LNCAP (cell line): ENCODE measurements at regions not wholly inside any gene's neighbourhood (a gene's known extent, or its start where the extent isn't known, plus 50 kb on each side); places are given as distances from the start of the nearest gene placed in this dataset.

Source experiments
- CTCF ChIP-seq: fragments of 450-650 bp; IDR thresholded peaks from 2 replicates; pipeline ENCODE4 v1.5.1; 2017; ENCODE audit warnings: mild to moderate bottlenecking

DNA sequence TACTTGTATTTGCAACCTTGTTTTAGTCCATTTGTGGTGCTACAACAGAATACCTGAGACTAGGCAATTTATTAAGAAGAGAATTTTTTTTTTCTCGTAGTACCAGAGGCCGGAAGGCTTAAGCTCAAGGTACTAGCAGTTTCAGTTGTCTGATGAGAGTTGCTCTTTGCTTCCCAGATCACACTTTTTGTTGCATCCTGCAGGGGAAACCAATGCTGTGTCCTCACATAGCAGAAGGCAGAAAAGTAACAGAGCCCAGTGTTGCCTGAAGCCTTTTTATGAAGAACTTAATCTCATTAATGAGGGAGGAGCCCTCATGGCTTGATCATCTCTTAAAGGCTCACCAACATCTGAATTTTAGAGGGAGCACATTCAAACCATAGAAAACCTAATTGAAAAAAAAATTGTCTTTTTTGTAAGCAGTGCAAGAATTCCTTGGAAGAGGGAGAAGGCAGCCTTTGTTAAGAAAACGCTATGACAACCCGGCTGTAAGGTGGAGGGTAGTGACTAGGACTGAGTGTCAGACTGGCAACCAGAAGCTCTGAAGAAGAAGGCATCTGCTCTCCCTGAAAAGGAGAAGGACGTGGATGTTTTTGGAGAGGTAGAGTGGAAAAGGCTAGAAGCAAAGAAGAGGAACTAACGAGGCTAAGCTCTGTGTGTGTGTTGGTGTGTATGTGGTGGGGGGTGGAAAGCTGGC is 1245.3 kb downstream of the ROBO2 start:
- no peak for TF ChIP-seq CTCF

- no peak for TF ChIP-seq CTCF
Measured at GRCh38 chr3:78287085-78287484, 1247.2 kb downstream of the ROBO2 start.

DNA sequence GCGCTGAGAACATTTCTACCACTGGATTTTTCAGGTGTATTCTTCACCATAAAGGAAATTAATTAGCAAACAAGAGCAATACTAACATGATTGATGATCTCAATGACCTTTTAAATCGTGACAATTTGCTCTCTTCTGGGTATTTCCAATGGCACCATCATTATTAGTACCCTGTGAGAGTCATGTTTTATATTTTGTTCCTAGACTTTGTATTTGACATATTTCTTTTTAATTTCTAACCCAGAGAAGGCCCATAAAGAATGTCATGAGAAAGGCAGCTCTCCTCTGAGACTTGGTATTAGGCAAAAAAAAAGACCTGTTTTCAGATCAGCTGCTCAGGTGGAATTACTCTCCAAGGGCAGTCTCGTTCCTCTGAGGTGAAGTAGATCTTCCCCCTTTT is 1253.4 kb downstream of the ROBO2 start:
- TF ChIP-seq CTCF = no peak

GRCh38 chr3:78304115-78304514 is 1264.2 kb downstream of the ROBO2 start:
- no peak for TF ChIP-seq CTCF

DNA sequence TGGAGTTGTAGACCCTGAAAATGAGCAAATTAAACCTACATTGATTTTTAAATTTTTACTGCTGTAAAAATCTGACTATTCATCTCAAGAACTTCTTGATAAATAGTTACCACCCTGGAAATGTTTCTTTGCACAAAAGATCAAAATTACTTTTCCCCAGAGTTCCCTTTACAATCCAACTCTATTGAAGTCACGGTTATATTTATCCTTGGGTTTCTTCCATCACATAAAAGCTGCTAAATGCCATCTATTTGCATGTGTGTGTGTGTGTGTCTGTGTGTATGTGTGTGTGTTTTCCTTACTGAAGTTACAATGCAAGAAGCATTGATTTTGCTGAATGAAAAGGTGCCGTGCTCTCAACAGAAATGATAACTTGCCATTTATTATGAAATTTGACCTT is 1273.0 kb downstream of the ROBO2 start:
- TF ChIP-seq CTCF = no peak

DNA sequence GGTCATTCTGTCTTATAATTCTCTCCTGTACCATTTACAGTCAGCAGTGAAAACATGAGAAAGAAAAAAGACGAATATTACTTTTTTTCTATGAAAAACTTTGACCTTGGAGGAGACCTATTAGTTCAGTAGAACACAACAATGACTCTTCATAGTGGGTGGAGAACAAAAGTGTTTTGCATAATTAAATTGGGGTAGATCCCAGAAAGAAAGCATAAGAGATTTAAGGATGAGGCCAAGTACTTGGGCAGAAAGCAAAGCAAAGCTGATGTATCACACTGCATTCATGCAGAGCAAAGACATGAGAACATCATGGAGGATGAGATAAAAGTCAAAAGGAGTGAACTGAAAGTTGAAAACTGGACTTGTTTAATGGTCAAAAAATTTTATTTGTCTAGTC is 1273.4 kb downstream of the ROBO2 start:
- TF ChIP-seq CTCF = no peak

- TF ChIP-seq CTCF = no peak
Measured at GRCh38 chr3:78314327-78314726, 1274.4 kb downstream of the ROBO2 start.

DNA sequence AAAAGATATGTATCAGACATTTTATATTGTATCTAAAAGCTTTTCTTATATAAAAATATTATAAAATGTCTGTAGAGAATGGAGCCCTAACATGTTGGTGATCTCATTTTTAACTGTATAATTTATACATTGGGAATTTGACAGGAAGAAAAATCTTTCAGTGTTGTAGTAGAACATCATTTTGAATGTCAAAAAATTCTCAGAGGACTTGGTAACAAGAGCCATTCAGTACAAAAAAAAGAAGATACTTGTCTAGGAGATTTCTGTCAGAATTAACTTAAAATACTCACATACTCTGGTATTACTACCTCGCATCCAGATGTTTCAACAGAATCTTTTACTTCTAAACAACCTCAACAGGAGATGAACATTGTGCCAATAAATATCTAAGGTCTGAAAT is 1277.9 kb downstream of the ROBO2 start:
- TF ChIP-seq CTCF = no peak
